GM18517 (cell line): ENCODE measurements at regions not wholly inside any gene's neighbourhood (a gene's known extent, or its start where the extent isn't known, plus 50 kb on each side); places are given as distances from the start of the nearest gene placed in this dataset.
"Not testable (repeated sequence)": the region's sequence is repeated elsewhere in the genome, so short reads cannot be mapped to it uniquely, and the experiment has no call there.

Experiments
- ATAC-seq: cut with Tn5 transposase; IDR thresholded peaks from one replicate; pipeline ENCODE4 v1.9.1; 2021; ENCODE audit warnings: mild to moderate bottlenecking, moderate library complexity; ENCODE audit not compliant: unreplicated experiment

DNA sequence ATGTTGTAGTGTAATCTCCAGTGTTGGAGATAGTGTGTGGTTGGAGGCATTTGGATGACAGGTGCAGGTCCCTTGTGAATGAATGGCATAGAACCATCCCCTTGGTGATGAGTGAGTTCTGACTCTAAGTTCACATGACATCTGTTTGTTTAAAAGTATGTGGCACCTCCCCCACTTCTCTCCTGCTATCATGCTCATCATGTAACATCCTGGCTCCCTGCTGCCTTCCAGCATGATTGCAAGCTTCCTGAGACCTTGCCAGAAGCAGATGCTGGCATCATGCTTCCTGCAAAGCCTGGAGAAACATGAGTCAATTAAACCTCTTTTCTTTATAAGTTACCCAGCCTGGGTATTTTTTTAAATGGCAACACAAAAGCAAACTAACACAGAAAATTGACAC lies 499.0 kb upstream of the SEMA3D start:
- no peak for ATAC-seq

DNA sequence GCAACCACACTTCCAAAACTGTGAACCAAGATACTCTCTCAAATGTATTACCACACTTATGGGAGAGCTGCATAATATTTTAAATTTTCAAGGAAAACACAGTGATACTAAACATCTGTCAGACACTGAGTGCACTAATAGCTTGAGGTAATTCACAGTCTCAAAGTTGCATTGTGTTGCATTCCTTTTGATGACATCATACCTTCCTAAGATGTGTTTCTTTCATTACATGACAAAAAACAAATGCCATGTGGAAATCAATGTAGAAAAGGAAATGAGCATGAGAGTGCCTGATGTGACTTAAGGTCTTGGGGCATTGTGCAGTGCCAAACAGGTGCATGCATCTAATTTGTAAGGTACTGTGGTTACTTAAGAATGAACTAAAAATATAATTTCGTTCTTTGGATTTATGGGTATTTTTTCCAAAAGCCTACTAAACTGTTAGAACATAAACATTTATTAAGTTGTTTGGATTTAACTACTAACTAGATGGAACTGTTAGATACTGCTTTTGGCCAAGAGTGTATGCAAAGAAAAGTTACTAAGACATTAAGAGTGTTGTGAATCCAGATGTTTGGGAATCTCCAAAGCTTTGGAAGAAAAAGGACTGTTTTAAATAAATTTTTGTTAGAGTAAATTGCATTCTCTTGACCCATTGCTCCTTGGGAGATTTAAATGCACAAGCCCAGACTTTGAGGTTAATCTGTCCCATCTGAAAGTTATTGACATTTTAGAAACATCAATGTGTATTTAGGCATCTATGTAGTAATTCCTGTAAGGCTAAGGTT lies 496.2 kb upstream of the SEMA3D start:
- no peak for ATAC-seq

DNA sequence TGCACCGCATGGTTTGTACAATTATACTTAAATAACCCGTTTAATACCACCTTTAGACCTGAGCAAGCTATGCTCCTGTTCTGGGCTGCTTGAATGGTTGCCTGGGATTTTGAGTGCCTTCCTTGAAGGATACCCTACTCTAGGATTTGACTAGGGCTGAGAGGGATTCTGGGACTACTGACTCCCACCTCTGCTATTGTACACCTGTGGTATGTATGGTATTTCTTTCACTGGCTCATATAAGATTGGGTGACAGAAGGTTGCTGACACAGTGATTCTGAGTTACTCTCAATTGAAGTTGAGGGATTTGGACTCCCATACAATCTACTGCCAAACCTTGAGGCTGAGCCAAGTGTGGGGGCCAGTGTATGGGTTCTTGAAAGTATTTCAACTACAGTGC lies 494.4 kb upstream of the SEMA3D start:
- ATAC-seq = no peak

DNA sequence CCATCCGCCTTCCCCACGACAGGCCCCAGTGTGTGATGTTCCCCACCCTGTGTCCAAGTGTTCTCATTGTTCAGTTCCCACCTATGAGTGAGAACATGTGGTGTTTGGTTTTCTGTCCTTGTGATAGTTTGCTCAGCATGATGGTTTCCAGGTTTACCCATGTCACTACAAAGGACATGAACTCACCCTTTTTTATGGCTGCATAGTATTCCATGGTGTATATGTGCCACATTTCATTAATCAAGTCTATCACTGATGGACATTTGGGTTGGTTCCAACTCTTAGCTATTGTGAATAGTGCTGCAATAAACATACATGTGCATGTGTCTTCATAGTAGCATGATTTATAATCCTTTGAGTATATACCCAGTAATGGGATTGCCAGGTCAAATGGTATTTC lies 488.2 kb upstream of the SEMA3D start:
- ATAC-seq = not testable (repeated sequence)

DNA sequence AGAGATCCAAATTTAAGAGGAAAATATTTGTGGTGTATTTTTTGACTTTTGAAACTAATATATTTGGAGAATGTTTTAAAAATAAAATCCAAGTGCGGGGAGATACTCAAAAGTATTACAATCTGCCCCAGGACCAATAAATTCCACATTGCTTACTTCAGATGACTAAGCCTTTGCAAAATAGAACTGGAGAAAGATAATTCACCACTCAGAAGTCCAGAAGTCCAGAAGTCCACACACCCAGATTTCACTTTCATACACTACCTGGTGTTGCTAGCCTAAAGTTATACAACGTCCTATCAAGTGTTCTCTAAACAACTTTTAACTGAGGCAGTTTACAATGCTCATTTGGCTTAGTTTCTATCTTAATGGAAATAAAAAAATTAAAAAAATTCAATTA lies 487.0 kb upstream of the SEMA3D start:
- no peak for ATAC-seq

DNA sequence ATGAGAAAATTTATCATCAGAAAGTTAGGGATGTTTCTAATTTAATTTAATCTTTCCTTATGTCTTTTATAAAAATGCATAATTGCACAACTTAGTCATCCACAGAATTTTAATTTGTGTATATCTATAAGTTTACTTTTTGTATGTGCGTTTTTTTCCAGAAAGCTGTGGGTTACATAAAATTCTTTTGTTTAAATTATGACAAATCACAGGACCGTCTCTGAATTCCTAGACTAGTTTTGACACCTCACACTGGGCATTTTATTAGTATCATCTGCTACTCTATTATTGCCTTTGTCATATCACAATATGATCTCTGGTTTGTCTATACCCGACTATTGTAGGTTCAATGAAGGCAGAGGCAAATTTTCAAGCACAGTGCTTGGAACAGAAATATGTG lies 482.4 kb upstream of the SEMA3D start:
- ATAC-seq = no peak

DNA sequence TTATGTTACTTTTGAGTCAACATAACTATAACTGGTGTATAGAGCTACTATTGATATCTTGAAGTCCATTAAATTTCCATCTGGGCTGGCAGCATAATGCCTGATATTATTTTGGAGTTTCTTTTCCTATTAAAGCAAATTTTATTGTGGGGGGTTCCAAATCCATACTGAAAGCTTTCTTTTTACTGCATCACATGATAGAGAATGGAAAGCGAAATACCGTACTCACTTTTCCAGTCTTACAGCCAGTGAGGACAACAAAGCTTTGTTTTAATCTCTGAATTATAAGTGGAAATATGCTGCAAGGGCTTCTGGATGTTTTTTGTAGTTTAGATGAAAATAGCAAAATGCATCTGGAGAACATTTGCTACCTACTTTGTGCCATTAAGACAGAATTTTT lies 477.5 kb upstream of the SEMA3D start:
- ATAC-seq = no peak

DNA sequence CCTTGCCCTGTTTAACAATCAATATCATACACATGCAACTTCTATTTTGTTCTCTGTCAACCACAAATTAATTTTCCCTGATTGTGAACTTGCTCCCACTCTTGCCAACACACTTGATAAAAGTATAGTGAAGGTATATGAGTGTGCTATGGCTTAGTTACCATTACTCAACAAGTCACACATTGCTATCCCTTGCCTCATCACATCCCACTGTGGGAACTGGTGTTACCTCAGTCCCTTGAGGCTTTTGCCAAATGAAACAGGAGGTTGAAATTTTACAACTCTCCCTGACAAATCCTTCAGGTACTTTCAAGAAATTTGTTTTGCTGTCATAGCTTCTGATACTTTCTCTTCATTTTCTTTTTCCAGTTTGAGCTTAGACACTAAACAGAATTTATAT lies 472.5 kb upstream of the SEMA3D start:
- ATAC-seq = no peak

DNA sequence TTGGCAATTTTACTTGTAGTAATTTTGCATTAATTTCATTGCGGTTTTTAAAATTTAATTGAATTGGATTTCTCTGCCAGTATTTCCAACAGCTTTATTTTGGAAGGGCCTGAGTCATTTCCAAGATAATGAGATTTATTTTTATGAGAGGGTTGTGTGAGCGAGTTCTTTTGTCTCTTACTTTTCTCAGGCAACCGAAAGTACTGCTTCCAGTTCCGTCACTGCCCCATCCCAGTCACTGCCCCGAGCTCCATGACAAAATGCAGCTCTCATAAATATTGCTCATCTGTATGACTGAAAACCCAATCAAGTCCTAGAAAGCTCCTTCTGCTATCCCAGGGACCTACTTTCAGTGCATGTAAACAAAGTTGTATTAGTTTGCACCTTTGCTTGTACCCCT lies 468.4 kb upstream of the SEMA3D start:
- no peak for ATAC-seq

DNA sequence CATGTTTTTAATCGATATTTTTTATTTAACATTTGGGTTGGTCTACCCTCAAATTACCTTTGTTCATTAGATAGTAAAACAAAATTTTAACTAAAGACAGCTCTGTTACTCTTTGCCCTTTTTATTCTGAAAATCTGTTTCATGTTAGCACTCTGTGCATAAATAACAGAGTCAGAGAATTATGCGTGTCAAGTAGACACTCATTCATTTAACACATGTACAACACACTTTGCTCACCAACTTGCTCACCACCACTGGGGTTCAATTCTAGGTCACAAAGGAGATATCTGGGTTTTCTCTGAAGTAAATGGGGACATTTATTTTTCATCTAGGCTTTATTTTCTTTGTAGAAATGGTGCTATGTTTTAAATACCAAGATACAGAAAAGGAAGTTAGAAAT lies 457.4 kb upstream of the SEMA3D start:
- no peak for ATAC-seq

DNA sequence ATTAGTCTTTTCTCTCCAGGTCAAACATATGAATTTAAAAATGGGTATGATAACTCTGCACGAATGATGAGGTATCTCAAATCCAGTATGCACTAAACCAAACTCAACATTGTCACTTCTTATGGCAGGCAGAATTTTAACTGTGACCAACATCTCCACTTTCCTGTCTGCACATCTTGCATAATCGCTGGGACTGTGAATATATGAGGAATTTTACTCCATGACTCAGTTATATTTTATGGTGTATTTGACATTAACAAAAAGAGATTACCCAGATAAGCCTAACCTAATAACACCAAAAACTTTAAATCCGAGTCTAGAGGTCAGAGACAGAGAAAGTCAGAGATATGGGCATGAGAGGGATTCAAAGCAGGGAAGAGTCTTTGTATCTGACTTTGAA lies 454.5 kb upstream of the SEMA3D start:
- no peak for ATAC-seq

DNA sequence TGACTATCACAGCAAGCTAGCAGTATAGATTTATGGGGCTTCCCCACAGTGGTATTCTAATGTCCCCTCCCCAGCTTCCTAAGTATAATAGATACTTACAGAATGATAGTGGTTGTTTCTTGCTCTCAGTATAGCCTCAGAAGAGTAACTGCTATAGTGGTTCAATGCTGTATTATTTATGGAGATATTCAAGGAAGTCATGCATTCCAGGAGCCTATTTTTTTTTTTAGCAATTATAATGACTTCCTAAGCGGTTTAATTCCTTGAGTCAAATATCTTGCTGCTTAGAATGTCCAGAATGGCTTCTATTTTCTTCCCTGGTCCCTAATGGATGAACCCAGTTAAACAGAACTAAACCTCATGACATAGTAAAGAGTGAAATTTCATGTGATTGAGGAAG lies 451.5 kb upstream of the SEMA3D start:
- ATAC-seq = no peak

DNA sequence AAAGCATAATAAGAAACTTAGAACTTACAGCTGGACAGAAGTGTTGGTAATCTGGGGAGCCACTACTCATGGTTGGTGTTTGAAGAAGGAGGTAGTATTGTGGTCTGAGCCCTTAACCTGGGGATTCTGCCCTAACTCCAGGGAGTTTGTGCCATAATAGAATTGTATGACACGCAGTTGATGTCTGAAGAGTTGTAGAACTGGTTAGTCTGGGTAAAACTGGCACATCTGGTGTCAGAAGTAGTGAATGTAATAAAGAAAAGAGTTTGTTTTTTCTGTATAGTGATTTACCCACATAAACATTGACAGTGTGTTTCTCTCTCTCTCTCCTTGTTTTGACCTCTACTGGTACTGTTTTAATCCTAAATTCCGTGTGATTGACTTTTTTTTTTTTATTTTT lies 448.1 kb upstream of the SEMA3D start:
- ATAC-seq = no peak

DNA sequence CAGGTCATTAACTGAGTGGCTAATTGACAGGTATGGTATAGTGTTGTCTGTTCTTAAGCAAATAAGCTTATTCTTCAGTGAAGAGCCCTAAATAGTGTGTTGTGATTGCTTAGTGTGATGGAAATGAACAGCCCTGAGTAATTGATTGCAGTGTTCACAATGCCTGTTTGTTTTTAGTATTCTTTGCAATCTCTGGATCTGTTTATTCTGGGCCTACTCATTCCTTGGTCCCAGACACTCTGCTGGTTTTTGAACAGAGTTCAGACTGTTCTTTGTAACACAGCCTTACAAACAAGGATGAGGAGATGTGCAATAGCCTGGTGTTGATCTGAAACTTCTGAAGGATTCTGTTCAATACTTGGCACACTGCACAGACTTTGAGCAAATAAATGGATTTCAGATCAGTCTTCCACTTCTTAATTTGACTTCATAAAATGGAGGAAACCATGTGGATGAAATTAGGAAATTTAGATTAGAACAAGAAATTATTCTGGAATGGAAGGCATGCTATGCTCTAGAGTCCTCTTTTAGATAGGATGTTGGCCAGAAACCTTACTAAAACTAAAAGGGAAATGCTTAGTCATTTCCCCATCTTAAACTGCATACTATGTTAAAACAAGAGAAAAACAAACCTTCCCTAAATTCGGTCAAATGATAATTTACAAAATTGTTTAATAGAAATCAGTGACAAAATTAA lies 444.2 kb upstream of the SEMA3D start:
- ATAC-seq = no peak

DNA sequence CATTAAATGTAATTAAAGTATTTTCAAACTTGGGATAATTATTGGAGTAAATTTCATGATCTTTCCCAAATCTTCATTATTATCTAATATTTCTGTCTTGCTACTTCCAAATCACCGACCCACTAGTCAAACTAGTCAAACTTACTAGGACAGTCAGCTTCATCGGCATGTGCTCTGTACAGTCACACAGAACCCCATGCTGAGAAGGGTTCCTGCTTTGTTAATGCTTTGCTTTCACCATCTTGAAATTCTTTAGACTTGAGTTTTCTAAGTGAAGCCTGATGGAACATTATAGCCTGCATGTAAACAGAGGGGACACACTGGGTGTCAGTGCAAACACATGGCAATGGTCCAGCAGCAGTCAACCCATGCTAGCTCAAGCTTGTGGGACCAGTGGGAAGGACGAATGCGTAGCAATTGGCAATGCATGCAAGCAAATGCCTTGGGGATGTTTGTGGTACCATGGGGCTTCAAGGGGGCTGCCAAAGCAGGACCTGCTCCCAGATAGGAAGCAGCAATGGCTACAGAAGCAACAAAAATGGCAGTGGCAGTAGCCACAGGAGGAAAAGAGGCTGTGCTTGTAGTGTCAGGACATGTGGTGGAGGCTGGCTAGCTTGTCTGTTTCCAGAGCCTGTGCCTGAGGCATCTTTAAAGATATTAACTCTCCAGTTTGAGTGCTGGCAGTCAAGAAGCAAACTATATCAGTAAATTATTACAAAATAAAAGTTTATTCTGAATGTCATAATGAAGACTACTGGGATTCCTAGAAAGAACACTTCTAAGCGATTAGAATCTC lies 441.1 kb upstream of the SEMA3D start:
- ATAC-seq = no peak

DNA sequence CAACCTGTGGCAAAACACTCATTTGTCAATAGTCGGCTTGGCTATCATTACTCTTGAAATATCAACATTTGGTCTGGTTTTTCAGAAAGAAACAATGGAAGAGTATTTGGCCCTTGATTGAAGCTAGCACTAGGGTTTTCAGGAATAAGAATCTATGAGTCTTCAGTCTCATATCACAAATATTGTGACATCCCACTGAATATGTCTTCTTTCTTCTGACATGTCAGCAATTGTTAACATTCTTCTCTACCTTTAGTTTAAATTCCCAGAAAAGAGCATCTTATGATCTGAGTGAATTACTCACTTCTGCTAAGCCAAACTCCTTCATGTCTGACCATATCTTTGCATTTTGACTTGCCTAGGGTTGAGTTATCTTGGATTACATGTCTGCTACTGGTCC lies 435.2 kb upstream of the SEMA3D start:
- ATAC-seq = no peak

DNA sequence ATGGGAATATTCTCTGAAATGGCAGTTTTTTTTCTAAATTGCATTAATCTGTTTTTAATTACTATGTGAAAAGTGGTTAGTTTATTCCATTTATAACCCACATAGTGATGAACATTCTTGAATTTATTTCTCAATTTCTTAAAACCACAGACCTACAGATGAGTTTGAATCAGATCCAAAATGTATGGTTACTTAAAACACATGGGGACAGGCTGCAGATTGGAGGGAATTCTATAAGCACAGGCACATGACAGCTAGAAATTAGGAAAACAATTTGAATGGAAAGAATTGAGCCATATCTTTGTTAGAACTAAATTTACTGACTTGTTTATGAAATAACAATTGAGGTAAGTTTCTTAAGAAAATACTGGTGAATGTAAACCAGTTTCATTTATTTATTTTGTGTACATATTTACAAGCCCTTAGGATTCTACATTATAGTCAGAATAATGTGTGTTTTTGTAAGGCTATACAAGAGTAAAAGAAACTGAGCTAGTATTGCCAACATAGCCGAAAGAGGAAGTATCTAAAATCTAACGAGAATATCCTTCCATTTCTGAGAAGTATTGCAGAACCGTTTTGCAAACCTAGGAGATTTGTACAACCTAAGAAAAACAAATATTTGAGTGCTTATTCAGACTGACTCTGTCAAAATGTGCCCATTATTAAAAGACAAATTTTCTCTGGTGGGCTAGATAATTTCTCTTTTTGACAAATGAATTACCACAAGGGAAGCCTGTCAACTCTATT lies 434.3 kb upstream of the SEMA3D start:
- no peak for ATAC-seq

DNA sequence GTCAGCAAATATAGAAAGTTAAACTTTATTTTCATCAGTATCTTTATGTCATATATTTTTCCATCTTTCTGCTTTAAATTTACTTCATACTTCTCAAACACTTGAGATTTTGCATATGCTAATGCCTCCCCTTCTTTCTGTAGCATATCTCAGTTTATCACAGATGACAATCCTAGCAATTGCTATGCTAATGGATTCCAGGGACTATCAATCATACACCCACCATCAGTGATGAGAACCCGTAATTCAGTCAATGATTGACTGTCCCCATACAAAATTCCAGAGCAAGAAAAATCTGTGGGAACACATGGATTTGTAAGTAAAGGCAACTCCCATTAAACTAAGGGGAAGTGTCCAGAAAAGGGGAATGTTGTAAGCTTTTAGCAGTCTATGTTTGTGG lies 432.4 kb upstream of the SEMA3D start:
- no peak for ATAC-seq

DNA sequence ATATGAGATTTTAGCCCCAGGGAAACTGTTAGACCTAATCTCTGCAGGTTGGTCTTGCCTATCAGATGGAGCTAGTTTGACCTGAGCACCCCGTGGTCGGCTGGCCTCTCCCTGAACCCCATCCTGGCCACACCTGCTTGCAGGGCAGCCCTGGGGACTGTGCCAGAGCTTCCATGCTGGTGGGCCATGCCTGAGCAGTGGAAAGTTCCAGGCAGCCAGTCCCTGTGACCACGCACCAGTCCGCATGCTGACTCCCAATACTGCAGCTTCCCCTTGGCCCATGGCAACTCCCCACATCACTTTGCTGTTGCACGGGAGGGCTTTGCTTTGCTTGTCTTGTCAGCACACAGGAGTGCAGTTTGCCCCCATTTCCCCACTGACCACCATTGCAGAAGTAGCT lies 427.8 kb upstream of the SEMA3D start:
- ATAC-seq = no peak

DNA sequence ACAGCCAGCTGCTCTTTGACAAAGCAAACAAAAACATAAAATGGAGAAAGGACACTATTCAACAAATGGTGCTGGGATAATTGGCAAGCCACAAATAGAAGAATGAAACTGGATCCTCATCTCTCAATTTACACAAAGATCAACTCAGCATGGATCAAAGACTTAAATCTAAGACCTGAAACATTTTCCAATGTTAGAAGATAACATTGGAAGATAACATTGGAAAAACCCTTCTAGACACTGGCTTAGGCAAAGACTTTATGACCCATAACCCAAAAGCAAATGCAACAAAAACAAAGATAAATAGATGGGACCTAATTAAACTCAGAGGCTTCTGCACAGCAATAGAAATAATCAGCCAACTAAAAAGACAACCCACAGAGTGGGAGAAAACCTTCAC lies 425.7 kb upstream of the SEMA3D start:
- no peak for ATAC-seq

DNA sequence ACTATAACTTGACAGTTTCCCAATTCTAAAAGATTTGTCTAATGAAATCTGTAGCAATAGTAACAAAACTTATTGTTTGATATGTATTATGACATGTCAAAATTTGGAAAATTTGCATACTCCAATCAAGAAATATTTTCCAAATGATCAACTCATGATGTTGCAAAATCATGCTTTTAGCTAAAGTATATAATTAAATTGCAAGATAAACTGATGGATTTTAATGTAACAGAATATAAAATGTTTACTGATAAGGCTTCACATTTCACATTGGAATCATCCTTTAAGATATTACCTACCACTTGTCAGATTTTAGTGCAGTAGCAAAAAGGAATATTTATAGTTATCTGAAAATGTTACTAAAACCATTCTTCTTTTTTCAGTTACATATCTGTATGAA lies 421.9 kb upstream of the SEMA3D start:
- no peak for ATAC-seq
